ENCODE measurements at regions not wholly inside any gene's neighbourhood (a gene's known extent, or its start where the extent isn't known, plus 50 kb on each side); places are given as distances from the start of the nearest gene placed in this dataset.
"Not testable (repeated sequence)": the region's sequence is repeated elsewhere in the genome, so short reads cannot be mapped to it uniquely, and the experiment has no call there.

DNA sequence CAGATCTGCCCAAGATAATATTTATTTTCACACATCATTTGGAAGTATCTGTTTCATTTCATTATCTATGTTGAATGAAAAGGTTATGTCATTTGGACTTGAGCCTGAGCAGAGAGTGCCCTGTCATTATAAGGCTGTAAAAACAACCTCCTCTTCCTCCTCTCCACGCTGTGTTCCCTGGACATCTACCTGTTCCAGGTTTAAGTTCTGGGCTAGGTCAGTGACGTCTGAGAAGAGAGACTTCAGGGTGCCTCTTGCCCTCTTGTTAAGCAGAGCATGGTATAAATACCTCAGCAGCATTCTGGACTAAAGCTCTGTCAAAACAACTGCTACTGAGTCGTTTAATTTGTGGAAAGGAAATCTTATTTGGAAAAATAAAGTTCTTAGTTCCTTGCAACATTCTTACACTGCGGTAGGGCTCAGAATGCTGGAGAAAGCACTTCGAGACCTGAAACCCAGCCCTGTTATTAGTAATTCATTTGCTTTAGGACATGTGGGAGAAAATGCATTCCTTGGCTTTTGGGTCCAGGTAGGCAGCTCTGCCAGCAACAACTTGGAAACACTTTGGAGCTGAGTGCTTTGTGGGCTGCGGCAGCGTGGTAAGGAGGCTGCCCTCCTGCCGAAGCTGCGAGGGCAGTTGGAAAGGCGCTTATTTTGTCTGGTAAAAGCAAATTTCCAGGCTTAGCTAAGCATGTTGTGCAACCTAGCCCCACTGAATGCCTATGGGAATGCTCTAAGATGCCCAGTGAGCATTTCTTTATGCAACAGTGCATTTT lies 91.8 kb upstream of the NEDD4L start:
- DNase-seq, result no peak

DNA sequence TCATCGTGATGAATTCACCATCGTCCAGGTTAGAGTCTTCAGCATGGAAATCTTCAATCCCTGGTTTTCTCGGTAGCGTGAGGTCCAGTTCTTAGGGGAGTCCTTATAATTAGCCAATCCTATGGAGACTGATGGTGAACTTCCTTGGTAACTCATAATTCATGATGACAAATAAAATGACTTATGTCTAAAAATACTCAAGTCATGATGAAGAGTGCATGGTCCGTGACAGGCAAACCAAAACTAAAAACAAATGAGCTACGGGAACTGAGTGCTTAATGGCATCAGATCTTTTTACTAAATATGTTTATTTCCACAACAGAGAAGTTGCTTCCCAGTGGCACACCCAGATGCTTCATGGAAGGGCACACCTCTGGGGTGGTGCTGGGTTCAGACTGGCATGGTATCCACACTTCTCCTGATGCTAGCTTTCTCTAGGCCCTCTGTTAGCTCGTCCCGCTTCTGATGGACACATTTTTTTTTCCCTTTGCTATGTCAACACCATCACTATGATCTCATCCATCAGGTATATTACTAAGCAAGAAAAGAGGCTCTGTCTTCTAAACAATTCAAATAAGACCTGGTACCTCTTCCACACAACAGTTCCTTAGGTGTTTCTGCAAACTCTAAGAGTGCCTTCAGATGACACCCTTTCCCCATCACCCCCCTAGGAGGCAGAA lies 92.8 kb upstream of the NEDD4L start:
- DNase-seq, result no peak

DNA sequence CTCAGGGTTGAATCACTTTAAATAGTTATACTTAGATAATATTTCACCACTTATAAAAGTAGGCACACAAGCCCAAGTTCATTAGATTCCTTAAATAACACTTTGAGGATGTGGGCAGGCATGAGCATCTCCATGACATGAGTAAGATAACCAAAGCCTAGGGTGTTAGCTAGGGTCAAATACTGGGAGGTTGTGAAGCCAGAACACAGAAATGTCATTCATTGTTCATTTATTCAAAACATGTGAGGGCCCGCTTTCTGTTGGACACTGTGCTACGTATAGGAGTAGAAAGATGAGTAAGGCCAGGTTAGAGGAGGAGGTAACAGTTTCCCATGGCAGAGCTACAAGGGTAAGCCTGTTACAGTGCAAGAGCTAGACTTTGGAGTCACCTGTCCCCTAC lies 93.5 kb upstream of the NEDD4L start:
- no peak for DNase-seq

DNA sequence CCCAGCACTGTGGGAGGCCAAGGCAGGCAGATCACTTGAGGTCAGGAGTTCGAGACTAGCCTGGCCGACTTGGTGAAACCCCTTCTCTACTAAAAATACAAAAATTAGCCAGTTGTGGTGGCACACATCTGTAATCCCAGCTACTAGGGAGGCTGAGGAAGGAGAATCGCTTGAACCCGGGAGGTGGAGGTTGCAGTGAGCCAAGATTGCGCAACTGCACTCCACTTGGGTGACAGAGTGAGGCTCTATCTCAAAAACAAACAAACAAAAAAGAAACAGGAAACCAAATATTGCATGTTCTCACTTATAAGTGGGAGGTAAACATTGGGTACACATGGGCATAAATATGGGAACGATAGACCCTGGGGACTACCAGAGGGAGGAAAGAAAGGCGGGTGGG lies 94.7 kb upstream of the NEDD4L start:
- DNase-seq, result not testable (repeated sequence)

DNA sequence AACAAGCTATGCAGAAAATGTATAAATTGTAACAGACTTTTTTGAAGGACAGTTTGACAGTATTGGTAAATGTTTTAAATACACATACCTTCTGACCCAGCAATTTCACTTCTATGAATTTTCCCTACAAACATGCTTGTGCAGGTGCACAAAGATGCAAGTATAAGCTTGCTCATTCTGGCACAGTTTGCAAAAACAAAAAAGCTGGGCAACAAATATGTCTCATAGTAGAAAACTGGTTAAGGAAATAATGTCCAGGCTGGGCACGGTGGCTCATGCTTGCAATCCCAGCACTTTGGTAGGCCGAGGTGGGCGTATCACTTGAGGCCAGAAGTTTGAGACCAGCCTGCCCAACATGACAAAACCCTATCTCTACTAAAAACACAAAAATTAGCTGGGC lies 96.9 kb upstream of the NEDD4L start:
- DNase-seq, result no peak

DNA sequence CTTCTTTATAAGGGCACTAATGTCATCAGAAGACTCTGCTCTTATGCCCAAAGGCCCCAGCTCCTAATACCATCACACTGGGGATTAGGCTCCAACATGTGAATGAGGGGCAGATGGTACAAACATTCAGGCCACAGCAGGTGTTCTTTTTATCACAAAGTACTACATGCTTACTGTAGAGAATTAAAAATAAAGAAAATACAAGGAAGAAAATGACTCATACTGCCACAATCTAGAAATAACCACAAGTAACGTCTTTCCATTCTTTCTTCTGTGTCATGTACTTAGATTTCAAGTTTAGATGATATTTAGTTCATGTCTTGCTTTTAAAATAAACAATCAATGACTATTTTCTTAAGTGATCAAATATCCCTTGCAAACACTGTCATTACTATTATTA lies 100.3 kb upstream of the NEDD4L start:
- no peak for DNase-seq

DNA sequence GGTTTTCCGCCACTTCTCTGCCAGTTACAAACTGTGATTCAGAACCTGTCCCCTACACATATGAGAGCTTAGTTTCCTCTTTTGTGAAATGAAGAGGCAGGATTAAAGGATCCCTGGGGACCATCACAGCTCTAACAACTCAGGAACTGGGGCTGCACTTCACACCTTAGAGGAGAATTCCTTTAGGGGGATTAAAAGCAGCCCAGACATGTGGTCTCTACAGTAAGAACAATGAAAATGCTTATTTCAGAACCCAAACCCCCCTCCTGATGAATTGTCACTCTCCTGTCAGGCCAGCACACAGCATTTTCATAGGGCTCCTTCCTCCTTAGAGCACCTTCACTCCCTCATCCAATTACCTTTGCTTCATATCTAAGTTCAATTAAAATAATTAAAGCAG lies 101.5 kb upstream of the NEDD4L start:
- DNase-seq, result no peak

DNA sequence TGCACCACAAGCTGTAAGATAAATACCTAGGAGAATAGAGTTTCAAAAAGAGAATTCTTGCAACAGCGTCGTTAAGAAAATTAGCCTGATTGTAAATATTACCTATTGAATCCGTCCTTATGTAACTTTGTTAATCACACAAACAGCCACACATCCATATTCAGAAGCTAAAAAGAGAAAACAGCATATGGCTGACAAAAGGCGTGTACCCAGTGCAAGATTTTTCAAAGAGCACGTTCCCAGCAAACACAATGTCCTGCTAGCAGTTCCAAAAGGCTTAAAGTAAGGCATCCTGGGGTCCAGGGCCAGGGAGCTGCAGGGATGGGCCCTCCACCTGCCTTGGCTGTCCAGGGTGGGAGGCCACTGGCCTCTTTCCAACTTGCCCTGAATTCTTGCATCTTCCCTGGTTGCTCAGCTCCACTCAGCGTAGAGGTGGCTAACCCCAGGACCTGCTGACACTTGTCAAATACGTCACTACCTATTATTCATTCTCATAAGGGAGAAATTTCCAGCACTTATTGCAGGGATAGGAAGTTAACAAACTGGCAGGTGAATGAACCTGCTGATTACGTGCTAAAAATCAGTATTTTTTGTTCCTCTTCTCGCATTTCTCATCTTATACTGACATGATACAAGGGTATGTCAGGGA lies 102.1 kb upstream of the NEDD4L start:
- DNase-seq, result no peak

DNA sequence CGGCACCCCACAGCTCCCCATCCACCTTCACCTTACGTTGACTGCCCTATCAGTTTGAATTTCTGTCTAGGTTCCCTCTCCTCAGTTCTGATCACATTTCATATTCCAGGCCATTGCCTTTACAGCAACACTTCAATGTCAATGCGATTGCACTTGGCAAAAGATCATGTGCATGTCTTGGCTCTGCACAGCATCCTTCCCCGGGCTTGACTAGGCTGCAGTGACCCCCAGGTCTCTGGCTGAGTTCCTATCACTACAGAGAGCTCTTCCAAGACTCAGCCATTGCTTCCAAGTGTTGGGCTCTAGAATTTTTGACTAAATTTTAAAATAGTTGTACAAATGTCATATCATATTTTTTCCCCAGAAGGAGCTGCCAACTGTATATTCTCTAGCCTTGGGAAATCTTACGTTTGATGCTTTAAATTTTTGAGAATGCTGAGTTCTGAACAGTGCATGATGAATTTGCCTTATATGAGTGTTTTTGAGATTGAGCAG lies 103.8 kb upstream of the NEDD4L start:
- DNase-seq, result no peak

DNA sequence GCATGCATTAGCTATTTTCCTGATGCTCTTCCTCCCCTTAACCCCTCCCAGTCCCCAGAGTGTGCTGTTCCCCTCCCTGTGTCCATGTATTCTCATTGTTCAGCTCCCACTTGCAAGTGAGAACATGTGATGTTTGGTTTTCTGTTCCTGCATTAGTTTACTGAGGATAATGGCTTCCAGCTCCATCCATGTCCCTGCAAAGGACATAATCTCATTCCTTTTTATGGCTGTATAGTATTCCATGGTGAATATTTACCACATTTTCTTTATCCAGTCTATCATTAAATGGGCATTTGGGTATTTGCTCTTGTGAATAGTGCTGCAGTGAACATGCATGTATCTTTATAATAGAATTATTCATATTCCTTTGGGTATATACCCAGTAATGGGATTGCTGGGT lies 109.7 kb upstream of the NEDD4L start:
- not testable (repeated sequence) for DNase-seq

DNA sequence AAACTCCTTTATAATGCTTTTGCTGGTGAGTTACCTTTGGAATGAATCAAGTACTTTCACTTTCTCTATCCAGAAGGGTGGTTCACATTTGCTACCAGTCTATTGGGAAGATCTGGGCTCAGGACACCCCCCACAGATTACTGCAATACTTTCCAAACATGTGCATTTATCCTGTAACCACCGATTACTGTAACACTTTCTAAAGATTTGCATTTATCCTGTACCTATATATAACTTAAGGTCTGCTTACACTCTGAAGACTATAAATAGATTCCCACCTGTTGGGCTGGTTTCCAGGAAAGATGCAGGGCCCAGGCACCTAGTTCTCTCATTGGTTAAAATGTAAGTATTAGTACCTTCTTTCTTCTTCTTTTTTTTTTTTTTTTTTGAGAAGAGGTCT lies 113.0 kb upstream of the NEDD4L start:
- DNase-seq, result no peak

DNA sequence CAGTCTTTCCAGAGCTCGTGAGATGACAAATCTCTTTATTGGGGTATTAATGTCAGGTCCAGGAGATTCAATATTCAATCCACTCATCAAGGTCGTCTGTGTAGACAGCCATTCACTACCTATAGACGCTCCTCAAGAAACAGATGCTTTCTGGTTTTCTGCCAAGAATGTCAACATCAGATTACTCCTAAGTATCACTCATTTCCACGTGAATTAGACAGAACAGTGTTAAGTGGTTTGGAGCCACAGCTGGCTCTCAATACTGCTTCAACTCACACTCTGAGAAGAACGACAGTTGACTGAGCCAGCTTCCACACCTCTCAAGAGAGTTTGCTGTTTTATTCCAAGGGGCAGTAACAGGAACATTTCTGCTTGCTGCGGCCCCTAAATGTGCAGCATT lies 113.5 kb upstream of the NEDD4L start:
- no peak for DNase-seq

DNA sequence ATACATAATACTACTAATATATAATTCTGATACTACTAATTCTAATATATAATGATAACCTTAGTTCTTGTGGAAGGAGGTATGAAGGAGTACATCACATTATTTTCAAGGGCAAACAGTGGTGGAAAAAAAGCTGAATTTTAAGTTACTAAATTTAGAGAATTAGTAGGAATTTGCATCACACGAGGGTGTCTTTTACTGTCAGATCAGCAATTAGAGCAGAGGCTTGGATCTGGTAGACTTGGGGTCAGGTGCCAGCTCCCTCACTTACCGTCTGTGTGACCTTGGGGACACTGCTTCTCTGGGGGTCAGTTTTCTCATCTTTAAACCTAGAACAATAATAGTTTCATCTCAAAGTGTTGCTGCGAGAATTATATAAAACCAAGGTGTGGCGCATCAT lies 114.1 kb upstream of the NEDD4L start:
- no peak for DNase-seq

DNA sequence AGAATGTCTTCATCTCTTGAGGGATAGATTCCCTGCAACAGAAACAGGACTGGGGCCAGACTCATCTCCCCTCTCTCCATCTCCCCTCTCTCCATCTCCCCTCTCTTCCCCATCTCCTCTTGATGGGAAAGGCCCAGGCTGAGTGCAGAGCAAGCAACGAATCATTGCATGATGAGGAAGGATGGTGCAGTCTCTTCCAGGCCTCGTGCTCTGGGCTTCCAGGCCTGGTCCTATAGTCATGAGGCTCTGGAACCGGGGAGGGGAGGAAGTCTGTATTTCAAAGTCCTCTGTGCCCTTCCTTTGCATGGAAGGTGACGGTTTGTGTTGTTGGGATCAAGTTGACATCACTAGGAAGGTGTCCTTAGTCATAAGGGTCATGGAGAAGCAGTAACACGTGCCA lies 115.6 kb upstream of the NEDD4L start:
- no peak for DNase-seq

DNA sequence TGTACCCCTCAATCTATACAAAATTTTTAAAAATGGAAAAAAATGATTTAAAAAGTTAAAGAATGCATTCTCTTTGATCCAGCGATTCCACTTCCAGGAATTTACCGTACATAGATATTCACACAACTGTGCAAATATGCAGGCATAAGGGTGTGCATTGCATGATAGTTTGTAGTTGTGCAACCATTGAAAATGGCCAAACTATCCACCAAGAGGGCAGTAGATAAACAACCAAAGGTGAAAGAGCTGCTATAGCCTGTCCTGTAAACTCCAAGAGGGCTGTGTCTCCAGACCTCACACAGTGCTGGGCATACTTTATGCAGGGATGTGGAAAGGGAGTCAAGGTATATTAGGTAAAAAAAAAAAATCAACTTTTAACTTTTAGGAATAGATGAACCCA lies 116.5 kb upstream of the NEDD4L start:
- no peak for DNase-seq

DNA sequence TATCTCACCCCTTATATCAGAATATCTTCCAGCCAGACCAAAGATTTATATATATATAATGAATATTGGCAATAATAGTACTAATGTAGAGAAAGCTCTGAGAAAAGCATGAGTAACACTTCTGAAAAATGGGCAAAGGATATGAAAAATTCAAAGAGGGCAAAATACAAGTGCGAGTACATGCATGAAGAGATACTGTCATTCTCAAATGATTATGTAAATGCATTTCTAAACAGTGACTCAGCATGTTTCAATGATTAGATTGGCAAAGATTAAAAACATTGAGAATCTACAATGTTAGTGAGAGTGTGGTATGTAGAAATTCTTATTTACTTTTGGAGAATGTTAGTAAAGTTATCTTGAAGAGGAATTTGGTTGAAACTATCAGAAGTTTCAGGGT lies 118.3 kb upstream of the NEDD4L start:
- no peak for DNase-seq

DNA sequence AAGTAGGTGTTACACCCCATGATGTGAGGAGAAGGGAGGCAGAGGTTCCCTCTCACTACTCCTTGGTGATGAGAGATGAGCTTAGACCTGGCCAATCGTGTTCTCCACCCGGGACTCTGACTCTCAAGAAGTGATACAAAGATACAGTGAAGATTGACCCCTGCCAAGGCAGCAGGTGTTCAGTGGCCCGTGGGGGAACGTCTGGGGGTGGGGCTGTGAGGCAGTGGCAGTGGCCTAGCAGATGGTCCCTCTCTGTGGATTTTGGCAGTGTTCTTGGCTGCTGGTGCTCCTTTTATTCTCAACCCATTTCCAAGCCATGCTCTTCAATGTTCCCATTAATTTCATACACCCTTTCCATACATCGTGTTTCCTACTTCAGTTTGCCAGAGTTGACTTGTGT lies 120.4 kb upstream of the NEDD4L start:
- DNase-seq, result no peak

DNA sequence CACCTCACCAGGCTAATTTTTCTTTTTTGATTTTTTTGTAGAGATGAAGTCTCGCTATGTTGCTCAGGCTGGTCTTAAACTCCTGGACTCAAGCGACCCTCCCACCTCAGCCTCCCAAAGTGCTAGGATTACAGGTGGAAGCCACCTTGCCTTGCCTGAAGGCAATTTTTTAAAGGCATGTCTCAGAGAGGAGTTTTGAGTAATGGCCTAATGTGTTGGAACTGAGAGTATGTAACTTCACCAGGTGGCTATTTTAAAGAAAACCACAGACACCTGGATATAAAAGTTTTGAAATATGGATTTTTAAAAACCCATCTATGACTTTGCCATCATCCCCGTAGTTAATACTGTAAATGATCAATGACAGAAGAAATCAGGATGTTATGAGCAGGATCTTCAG lies 119.8 kb upstream of the ATP8B1 start:
- DNase-seq, result no peak

DNA sequence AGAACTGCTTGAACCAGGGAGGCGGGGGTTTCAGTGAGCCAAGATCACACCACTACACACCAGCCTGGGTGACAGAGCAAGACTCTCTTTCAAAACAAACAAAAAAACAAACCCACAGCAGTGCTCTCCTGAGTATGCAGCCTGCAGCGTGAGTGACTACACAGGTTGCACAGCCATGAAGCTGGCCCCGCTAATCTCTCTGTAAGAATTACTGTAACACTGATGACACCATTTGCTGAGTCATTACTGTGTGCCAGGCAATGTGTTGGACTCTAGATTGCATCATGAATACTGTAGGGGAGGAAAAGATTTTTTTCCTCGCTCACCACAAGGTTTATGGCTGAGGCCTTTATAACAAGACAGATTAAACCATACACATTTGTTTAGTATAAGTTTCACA lies 118.6 kb upstream of the ATP8B1 start:
- DNase-seq, result no peak

DNA sequence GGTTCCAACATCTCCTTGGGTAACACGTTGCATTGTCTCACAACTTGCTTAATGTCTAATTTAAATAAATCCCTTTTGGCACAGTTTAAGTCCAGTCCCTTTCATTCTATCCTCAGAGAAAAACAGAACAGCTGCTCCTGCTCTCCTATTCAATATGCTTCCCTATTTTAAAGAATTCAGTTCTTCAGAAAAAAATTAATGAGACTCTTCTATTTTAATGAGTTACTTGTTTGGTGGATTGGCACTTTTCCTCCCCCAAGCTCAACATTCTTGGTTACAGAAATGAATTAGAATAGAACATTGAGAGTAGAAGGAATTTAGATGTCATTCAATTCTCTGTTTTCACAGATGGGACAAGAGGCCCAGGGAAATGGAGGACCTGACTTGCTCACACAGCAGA lies 116.9 kb upstream of the ATP8B1 start:
- DNase-seq, result no peak

DNA sequence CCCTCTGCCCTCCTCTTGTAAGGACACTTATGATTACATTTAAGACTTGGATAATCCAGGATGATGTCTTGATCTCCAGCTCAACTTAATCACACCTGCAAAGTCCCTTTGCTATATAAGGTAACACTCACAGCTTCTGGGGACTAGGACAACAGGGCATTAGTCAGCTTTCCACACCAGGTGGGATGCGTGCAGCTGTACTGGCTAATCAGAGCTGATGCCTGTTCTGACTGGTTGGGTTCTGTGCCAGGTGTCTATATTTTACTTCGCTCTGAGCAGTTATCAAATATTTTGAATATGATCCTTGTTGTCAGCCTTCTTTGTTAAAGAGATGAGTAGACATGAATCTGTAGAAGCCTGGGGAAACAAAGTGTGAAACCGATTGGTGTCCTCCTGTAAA lies 115.5 kb upstream of the ATP8B1 start:
- no peak for DNase-seq

DNA sequence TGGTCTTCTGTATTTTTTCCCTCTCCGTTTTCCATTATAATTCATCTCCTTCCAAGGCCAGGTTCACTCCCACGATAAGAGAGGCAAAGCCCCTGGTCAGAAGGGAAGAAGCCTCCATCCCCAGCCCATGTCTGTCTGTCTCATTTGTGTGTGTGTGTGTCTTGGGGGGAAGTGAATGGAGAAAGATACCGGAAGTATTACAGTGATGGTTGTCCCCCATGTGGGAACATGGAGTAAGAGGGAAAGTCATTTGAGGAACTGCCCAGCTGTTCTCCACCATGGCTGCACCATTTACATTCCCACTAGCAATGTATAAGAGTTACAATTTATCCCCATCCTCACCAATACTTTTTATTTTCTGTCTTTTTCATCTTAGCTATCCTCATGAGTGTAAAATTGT lies 113.6 kb upstream of the ATP8B1 start:
- DNase-seq, result no peak

DNA sequence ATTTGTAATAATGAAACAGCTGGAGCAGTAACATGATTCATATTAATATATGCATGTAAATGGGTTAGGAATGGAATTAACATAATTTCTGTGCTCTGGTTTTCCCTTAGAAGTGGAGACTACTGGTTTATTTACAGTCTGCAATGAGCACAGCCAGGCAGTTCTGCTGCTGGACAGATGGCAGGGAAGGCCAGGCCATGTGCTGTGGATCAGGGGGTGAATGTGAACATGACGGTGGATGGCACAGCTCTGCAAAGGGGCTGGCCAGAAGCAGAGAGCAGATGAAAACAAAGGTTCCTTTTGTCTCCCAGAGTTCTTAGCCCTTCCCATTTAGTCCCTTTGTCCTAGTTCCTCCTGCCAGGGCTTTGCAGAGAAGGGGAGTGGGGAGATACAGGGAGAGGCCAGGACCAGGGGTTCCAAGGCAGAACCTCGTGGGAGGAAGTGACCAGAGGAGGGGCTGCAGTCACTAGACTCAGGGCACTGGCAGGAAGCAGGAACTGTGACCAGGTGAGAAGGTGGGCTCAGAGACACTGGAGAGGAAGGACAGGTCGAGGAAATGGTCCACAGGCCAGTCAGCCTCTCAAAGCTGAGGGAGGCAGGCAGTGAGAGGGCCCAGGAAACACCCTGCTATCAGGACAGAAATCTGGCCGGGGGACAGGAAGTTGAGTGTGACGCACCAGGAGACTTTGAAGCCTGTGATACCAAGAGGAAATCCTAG lies 112.9 kb upstream of the ATP8B1 start:
- no peak for DNase-seq

DNA sequence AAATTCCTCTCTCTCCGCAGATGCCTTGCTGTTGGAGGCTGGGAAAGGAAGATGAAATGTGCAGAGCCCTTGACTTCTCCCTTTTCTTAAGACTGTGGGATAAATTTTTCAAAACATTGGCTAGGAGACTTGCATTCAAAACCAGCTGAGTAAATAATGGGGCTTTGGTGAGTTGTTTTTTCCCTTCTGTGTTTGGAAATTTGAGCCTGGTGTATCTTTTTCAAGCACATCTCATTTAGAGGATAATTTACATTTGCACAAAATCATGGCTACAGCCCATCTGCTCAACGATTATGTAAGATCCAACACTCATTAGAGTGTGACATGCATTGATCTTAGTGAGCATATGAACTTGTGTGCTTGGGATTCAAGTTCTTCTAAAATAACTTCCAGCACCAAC lies 112.1 kb upstream of the ATP8B1 start:
- no peak for DNase-seq
